GM12874 (cell line): ENCODE measurements at regions not wholly inside any gene's neighbourhood (a gene's known extent, or its start where the extent isn't known, plus 50 kb on each side); places are given as distances from the start of the nearest gene placed in this dataset.

Experiments
- CTCF ChIP-seq: IDR thresholded peaks from 2 replicates; pipeline ENCODE4 v1.5.1; 2011; ENCODE audit warnings: low read depth, mild to moderate bottlenecking, control low read depth, low read length, moderate library complexity; ENCODE audit not compliant: insufficient read depth

DNA sequence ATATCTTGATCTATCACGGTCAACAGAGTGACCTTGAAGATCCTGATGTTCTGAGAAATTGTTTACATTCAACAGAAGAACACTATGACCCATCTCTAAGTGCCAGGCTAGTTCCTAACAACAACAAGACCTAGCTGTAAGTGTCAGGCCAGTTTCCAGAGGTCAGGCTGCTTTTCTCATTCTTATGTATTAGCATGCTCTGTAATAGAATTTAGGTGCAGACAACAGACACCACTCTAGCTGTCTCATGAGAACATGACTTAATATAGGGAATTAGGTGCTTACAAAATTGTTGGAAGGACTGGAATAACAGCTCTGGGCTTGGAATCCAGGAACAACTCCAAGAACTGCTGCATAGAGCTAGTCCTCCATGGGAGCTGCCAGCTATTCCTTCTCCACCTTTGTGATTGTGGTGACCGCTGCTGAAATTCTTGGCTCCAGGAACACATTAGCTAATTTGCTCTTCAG, 138.7 kb downstream of the SNX18 start:
- no peak for TF ChIP-seq CTCF

GRCh38 chr5:54655761-54656160, 138.2 kb downstream of the SNX18 start:
- no peak for TF ChIP-seq CTCF

DNA sequence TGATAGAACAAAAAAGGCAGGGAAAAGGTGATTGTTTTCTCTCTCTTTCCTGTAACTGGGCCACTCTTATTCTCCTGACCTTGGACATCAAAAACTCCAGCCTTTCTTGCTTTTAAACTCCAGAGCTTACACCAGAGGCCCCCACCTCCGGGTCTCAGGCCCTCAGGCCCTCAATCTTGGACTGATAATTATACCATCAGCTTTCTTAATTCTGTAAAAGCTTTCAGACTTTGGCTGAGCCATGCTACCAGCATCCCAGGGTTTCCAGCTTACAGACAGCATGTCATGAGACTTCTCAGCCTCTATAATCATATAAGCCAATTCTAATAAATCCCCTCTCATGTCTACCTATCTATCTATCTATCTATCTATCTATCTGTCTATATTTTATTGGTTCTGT, 137.7 kb downstream of the SNX18 start:
- TF ChIP-seq CTCF, result no peak

- TF ChIP-seq CTCF, result no peak
Observed at GRCh38 chr5:54653956-54654614, 136.5 kb downstream of the SNX18 start.

DNA sequence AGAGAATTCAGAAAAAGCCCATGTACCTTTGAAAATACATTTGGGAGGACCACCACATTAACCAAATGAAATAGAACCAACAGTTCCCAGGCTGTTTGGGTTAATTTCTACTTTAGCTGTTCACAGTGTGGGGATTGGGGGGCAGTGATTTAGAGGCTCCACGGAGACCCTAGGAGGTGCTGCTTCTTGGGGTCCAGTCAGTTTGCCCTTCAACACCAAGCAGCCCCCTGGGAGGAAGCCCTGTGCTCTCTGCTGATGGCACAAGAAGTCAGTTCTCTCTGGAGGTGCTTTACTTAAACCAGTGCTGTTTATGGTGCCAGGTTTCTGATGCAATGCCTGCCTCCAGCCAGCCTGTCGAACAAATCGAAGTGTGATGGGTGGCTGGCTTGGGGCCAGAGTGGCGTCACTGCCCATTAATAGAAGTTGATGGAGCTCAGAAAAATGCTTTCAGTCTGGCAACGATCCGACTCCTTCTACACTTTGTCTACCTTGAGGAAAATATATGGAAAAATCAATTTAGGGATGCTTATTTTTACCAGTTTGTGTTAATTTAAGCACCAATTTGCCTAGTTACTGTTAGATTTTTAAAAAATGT, 134.0 kb downstream of the SNX18 start:
- TF ChIP-seq CTCF, result no peak

- no peak for TF ChIP-seq CTCF
Observed at GRCh38 chr5:54649041-54649504, 131.5 kb downstream of the SNX18 start.

- TF ChIP-seq CTCF, result no peak
Observed at GRCh38 chr5:54646356-54647101, 129.0 kb downstream of the SNX18 start.
